GM18498 (cell line): ENCODE measurements at regions not wholly inside any gene's neighbourhood (a gene's known extent, or its start where the extent isn't known, plus 50 kb on each side); places are given as distances from the start of the nearest gene placed in this dataset.

Source experiments
- ATAC-seq: cut with Tn5 transposase; IDR thresholded peaks from one replicate; pipeline ENCODE4 v1.9.1; 2021; ENCODE audit warnings: mild to moderate bottlenecking, moderate library complexity; ENCODE audit not compliant: unreplicated experiment

- ATAC-seq: no peak
These were observed 154.7 kb downstream of the KTN1 start for GRCh38 chr14:55734731-55735130.

GRCh38 chr14:55739967-55740648, 160.1 kb downstream of the KTN1 start:
- ATAC-seq: no peak

GRCh38 chr14:55740649-55740989, 160.6 kb downstream of the KTN1 start:
- ATAC-seq: no peak

GRCh38 chr14:55741240-55741639, 161.2 kb downstream of the KTN1 start:
- ATAC-seq: no peak

- no peak for ATAC-seq
These were observed 163.5 kb downstream of the KTN1 start for GRCh38 chr14:55743551-55743950.

- ATAC-seq: no peak
These were observed 164.3 kb downstream of the KTN1 start for GRCh38 chr14:55744321-55744720.

- ATAC-seq: no peak
These were observed 165.9 kb downstream of the KTN1 start for GRCh38 chr14:55745906-55746305.

GRCh38 chr14:55746558-55746957, 166.6 kb downstream of the KTN1 start:
- ATAC-seq: no peak

- no peak for ATAC-seq
These were observed 167.2 kb downstream of the KTN1 start for GRCh38 chr14:55747186-55747585.

- ATAC-seq: no peak
These were observed 169.3 kb downstream of the KTN1 start for GRCh38 chr14:55749201-55749812.

- no peak for ATAC-seq
These were observed 169.9 kb downstream of the KTN1 start for GRCh38 chr14:55749946-55750345.

- ATAC-seq: no peak
These were observed 172.8 kb downstream of the KTN1 start for GRCh38 chr14:55752580-55753390.

- ATAC-seq: no peak
These were observed 174.5 kb downstream of the KTN1 start for GRCh38 chr14:55754471-55754870.

GRCh38 chr14:55754871-55755270, 174.9 kb downstream of the KTN1 start:
- ATAC-seq: no peak

GRCh38 chr14:55756078-55756477, 176.1 kb downstream of the KTN1 start:
- no peak for ATAC-seq

- no peak for ATAC-seq
These were observed 176.6 kb downstream of the KTN1 start for GRCh38 chr14:55756557-55756956.

- no peak for ATAC-seq
These were observed 178.8 kb downstream of the KTN1 start for GRCh38 chr14:55758796-55759195.

- no peak for ATAC-seq
These were observed 181.0 kb downstream of the KTN1 start for GRCh38 chr14:55760789-55761566.

GRCh38 chr14:55761651-55762050, 181.6 kb downstream of the KTN1 start:
- ATAC-seq: no peak

- no peak for ATAC-seq
These were observed 182.7 kb downstream of the KTN1 start for GRCh38 chr14:55762595-55763232.

- no peak for ATAC-seq
These were observed 184.8 kb downstream of the KTN1 start for GRCh38 chr14:55764784-55765183.
